ENCODE measurements at regions not wholly inside any gene's neighbourhood (a gene's known extent, or its start where the extent isn't known, plus 50 kb on each side); places are given as distances from the start of the nearest gene placed in this dataset.

DNA sequence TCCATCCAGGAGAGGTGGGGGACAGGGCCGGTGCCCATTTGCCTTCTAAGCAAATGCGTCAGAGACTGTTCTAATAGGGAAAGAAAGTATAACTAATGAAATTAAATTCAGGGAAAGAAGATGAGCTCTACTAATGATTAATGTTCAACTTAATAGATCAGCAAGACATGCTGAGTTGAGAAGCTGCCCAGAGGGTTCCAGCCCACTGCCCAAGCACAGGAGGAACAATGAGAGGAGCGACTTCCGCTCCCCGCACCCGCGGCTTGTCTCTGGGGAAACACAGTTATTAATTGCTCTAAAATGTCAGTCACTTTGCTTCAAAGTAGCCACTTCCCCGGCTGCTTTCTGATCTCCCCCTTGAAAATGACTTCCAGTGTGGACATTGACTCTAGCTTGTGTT lies 331.3 kb downstream of the UQCRFS1 start:
- 57% methylated on average over 8 of the region's 8 CpGs for WGBS

DNA sequence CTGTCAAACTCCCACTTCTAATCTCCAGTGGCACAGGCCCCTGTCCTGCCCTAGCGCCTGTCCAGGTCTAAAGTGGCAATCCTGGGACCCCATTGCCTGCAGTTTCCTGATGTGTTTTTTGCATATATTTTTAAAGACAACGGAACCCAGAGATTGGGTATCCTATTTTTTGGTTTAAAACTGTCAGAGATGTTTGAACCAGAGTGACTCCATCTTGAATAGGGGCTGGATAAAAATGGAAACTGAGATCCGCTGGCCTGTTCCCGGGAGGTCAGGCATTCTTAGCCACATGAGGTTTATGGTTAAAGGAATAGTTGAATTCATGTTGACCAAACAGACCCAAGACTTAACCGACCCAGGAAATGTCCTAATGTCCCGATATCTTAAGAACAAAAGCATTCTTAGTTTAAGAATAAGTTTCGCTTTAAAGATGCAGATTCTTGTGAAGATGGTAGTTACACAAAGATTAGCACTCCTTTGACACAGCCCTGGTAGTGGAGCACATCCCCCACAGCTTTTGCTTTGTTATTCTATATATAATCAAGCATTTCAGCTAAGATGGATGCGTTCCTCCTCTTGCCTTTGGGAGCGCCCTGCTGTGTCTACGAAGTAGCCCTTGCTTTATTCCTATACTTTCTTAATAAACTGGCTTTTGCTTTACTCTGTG lies 332.1 kb downstream of the UQCRFS1 start:
- Histone ChIP-seq H3K27ac (ENCODE audit: low read depth, low read length) (peak overlapping the region; percentile 87), H3K27me3 (ENCODE audit: insufficient read depth, low read length) (no peaks in the 10 kb centered on the region), H3K4me1 (ENCODE audit: insufficient read depth, low read length) (peaks cover 35% of the 10 kb centered on the region), H3K36me3 (ENCODE audit: insufficient read depth, low read length) (no peaks in the 10 kb centered on the region), H3K4me3 (ENCODE audit: low read length) (peak overlapping the region; percentile 22; the same call in 1 of the 2 replicates), H3K9me3 (ENCODE audit: insufficient read depth, low read depth, low read length) (no peaks in the 10 kb centered on the region), H3K9ac (ENCODE audit: low read depth, low read length) (peak overlapping the region; percentile 57)
- 17% methylated on average over 7 of the region's 10 CpGs for WGBS

More for the DNA sequence above, 331.3 kb downstream of the UQCRFS1 start:
- Histone ChIP-seq H3K27me3 (ENCODE audit: insufficient read depth, low read length) (no peaks in the 10 kb centered on the region), H3K9ac (ENCODE audit: low read depth, low read length) (peak overlapping the region; percentile 57), H3K9me3 (ENCODE audit: insufficient read depth, low read depth, low read length) (no peaks in the 10 kb centered on the region), H3K36me3 (ENCODE audit: insufficient read depth, low read length) (no peaks in the 10 kb centered on the region), H3K27ac (ENCODE audit: low read depth, low read length) (peak overlapping the region; percentile 80; the same call in 1 of the 2 replicates), H3K4me1 (ENCODE audit: insufficient read depth, low read length) (peaks cover 41% of the 10 kb centered on the region), H3K4me3 (ENCODE audit: low read length) (0 out of 2 replicates have a peak overlapping the region, but pooled peaks have one; percentile 22)

DNA sequence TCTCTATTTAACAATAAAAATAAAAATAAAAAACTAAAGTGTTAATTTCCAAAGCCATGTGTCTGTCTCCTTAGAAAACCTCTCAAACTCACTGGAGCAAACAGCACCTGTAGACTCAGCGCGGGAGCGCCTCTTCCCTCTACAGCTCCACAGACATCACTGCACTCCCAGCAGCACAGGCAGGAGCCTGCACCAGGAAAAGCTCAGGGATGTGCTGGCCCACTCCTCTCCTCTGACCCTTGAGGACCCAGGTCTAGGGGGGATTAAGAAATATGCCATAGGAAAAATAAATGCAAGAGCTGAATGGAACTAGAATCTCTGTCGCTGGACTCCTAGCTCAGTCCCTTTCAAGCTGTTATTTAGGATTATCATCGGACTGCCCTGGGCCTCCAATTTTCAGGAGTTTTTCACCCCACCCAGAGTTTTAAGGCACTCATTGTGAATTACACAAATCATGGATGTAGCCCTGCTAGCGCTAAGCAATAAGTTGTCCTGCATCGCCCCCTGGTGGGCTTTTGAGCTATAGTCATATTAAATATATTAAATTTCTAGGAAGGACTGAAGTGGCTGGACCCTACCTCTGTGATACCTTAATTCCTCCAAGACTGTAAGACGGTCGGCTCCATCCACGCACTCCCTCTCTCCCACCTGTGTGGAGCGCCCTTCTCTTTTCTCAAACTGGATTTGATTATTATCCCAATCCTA lies 333.9 kb downstream of the UQCRFS1 start:
- no peaks in the 10 kb centered on the region for H3K27me3 ChIP-seq (ENCODE audit: insufficient read depth, low read length)
- H3K9me3 ChIP-seq (ENCODE audit: insufficient read depth, low read depth, low read length): no peaks in the 10 kb centered on the region
- 33% methylated on average over 10 of the region's 11 CpGs for WGBS
- no peak overlapping the region for H3K9ac ChIP-seq (ENCODE audit: low read depth, low read length)
- no peak overlapping the region for H3K4me3 ChIP-seq (ENCODE audit: low read length)
- H3K36me3 ChIP-seq (ENCODE audit: insufficient read depth, low read length): no peaks in the 10 kb centered on the region
- H3K4me1 ChIP-seq (ENCODE audit: insufficient read depth, low read length): peaks cover 35% of the 10 kb centered on the region
- H3K27ac ChIP-seq (ENCODE audit: low read depth, low read length): no peak overlapping the region

DNA sequence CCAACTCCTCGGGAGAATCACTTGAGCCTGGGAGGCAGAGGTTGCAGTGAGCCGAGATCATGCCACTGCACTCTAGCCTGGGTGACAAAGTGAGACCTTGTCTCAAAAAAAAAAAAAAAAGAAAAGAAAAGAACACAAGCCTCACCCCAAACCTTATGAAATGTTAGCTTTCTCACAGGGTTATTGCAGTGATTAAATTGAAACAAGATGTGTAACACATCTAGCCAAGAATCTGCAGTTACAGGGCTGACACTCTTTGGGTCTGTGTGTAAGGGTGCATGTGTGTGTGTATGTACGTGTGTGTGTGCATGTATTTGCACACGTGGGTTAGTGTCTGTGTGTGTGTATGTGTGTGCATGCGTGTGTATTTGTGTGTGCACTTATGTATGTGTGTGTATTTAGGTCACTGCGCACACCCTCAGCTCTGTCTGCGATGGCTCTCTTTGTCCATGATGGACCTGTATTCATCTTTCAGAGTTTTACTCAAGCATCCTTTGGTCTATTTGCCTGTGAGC lies 336.3 kb downstream of the UQCRFS1 start:
- WGBS: 97% methylated on average over 7 of the region's 7 CpGs
- Histone ChIP-seq H3K9ac (ENCODE audit: low read depth, low read length) (no peak overlapping the region), H3K4me1 (ENCODE audit: insufficient read depth, low read length) (peaks cover 18% of the 10 kb centered on the region), H3K27ac (ENCODE audit: low read depth, low read length) (no peak overlapping the region), H3K9me3 (ENCODE audit: insufficient read depth, low read depth, low read length) (no peaks in the 10 kb centered on the region), H3K27me3 (ENCODE audit: insufficient read depth, low read length) (no peaks in the 10 kb centered on the region), H3K4me3 (ENCODE audit: low read length) (no peak overlapping the region), H3K36me3 (ENCODE audit: insufficient read depth, low read length) (no peaks in the 10 kb centered on the region)

DNA sequence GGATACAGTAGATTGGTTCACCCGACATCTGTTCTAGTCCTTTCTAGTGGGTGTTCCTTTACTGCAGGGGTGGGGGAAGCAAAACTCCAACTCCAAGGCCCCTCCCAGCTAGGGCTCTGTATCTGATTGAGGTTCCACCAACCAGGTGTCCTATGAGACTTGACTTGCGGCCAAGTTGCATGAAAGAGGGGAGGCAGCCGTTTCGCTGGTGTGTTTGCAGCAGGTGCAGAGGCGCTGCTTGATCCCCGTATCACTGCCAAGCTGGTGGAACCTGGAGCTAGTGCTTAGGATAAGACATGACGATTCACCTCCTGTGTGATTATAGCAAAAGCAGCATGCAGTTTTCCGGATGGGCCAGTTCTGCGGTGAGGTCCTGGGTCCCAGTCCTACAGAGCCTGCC lies 338.2 kb downstream of the UQCRFS1 start:
- H3K36me3 ChIP-seq (ENCODE audit: insufficient read depth, low read length): no peaks in the 10 kb centered on the region
- H3K9me3 ChIP-seq (ENCODE audit: insufficient read depth, low read depth, low read length): no peaks in the 10 kb centered on the region
- 0 out of 2 replicates have a peak, but pooled peaks cover 4% of the 10 kb centered on the region for H3K4me1 ChIP-seq (ENCODE audit: insufficient read depth, low read length)
- H3K4me3 ChIP-seq (ENCODE audit: low read length): no peak overlapping the region
- H3K27me3 ChIP-seq (ENCODE audit: insufficient read depth, low read length): no peaks in the 10 kb centered on the region
- no peak overlapping the region for H3K9ac ChIP-seq (ENCODE audit: low read depth, low read length)
- WGBS: 95% methylated on average over 9 of the region's 9 CpGs
- no peak overlapping the region for H3K27ac ChIP-seq (ENCODE audit: low read depth, low read length)

DNA sequence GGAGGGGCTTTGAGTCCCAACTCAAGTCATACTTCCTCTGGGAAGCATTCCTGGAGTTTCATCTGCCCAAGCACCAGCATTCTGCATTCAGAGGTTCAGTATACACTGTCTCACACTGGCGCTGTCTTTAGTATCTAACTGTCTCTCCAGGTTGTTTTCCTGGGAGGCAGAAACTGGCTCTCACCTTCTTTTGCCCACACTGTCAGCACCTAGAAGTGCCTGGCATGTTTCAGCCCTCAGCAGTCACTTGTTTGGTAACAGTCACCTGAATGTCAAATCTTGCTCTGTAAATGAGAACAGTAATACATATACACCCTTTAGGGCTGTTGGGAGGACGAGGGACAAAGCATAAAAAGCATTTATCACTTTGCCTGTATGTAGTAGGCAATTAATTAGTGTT lies 339.6 kb downstream of the UQCRFS1 start:
- Histone ChIP-seq H3K27ac (ENCODE audit: low read depth, low read length) (no peak overlapping the region), H3K36me3 (ENCODE audit: insufficient read depth, low read length) (no peaks in the 10 kb centered on the region), H3K4me1 (ENCODE audit: insufficient read depth, low read length) (no peaks in the 10 kb centered on the region), H3K9ac (ENCODE audit: low read depth, low read length) (no peak overlapping the region), H3K9me3 (ENCODE audit: insufficient read depth, low read depth, low read length) (no peaks in the 10 kb centered on the region), H3K27me3 (ENCODE audit: insufficient read depth, low read length) (no peaks in the 10 kb centered on the region), H3K4me3 (ENCODE audit: low read length) (no peak overlapping the region)
- 65% methylated on average over 2 of the region's 2 CpGs for WGBS

DNA sequence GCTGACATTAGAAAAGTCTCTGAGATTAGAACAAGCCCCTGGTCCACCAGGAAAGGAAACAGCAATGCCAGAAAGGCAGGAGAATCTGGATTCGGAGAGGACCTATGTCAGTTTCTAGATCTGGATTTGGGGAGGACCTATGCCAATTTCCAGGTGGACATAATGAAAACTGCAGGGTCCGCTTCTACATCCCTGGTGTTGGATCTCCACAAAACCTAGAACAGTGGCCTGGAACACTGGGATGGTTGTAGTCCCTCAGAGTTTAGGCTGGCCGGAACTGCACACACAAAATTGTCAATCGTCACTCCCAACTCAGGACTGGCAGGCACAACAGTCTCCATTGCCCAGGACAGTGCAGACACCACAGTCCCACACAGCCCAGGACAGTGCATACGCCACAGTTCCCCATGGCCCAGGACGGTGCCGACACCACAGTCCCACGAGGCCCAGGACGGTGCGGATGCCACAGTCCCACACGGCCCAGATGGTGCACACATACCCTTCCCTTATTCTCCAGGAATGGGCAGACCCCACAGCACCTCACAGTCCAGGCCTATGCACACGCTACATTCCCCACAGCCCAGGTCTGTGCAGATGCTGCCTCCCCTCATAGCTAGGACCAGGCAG lies 341.7 kb downstream of the UQCRFS1 start:
- WGBS: 95% methylated on average over 12 of the region's 12 CpGs

DNA sequence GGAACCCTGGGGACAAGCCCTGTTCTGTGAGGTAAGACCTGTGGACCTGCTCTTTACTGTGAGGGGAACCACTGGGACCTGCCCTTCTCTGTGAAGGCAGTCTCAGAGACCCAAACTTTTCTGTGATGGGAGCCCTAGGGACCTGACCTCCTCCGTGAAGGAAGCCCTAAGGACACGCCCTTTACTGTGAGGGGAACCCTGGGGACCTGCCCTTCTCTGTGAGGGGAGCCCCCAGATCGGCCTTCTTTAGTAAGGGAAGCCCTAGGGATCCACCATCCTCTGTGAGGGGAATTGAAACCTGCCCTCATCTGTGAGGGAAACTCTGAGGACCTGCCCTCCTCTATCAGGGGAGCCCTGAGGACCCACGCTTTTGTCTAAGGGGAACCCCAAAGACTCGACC lies 343.5 kb downstream of the UQCRFS1 start:
- H3K36me3 ChIP-seq (ENCODE audit: insufficient read depth, low read length): no peaks in the 10 kb centered on the region
- H3K27me3 ChIP-seq (ENCODE audit: insufficient read depth, low read length): no peaks in the 10 kb centered on the region
- 92% methylated on average over 5 of the region's 5 CpGs for WGBS
- H3K4me1 ChIP-seq (ENCODE audit: insufficient read depth, low read length): no peaks in the 10 kb centered on the region
- no peak overlapping the region for H3K9ac ChIP-seq (ENCODE audit: low read depth, low read length)
- no peak overlapping the region for H3K27ac ChIP-seq (ENCODE audit: low read depth, low read length)
- H3K4me3 ChIP-seq (ENCODE audit: low read length): no peak overlapping the region
- no peaks in the 10 kb centered on the region for H3K9me3 ChIP-seq (ENCODE audit: insufficient read depth, low read depth, low read length)

More for the DNA sequence above, 341.7 kb downstream of the UQCRFS1 start:
- Histone ChIP-seq H3K36me3 (ENCODE audit: insufficient read depth, low read length) (no peaks in the 10 kb centered on the region), H3K27ac (ENCODE audit: low read depth, low read length) (no peak overlapping the region), H3K9ac (ENCODE audit: low read depth, low read length) (no peak overlapping the region), H3K9me3 (ENCODE audit: insufficient read depth, low read depth, low read length) (no peaks in the 10 kb centered on the region), H3K4me3 (ENCODE audit: low read length) (no peak overlapping the region), H3K4me1 (ENCODE audit: insufficient read depth, low read length) (no peaks in the 10 kb centered on the region), H3K27me3 (ENCODE audit: insufficient read depth, low read length) (no peaks in the 10 kb centered on the region)

DNA sequence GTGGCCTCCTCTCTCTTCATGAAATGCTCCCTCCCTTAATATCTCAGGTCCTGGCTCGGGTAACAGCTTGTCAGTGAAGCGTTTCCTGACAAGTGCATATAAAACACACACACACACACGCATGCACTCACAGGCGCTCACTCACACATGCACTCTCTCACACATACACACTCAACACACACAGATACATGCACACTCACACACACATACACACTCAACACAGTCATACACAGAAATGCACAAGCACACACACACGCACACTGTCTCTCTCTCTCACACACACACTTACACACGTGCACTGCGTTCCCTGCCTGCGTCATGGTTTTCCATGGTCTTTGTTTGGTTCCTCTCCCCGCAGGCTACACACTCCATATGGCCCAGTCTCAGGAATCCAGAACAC lies 344.1 kb downstream of the UQCRFS1 start:
- Histone ChIP-seq H3K27me3 (ENCODE audit: insufficient read depth, low read length) (no peaks in the 10 kb centered on the region), H3K27ac (ENCODE audit: low read depth, low read length) (no peak overlapping the region)
- WGBS: 92% methylated on average over 9 of the region's 9 CpGs

DNA sequence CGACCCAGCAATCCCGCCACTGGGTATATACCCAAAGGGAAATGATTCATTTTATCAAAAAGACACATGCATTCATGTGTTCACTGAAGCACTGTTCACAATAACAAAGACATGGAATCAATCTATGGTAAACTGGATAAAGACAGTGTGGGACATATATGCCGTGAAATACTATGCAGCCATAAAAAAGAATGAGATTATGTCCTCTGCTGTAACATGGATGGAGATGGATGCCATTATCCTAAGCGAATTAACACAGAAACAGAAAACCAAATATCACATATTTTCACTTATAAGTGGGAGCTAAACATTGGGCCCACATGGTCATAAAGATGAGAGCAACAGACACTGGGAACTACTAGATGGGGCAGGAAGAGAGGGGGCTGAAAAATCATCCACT lies 345.0 kb downstream of the UQCRFS1 start:
- 89% methylated on average over 3 of the region's 4 CpGs for WGBS
- H3K36me3 ChIP-seq (ENCODE audit: insufficient read depth, low read length): no peaks in the 10 kb centered on the region
- no peak overlapping the region for H3K27ac ChIP-seq (ENCODE audit: low read depth, low read length)
- H3K9ac ChIP-seq (ENCODE audit: low read depth, low read length): no peak overlapping the region
- no peaks in the 10 kb centered on the region for H3K4me1 ChIP-seq (ENCODE audit: insufficient read depth, low read length)
- H3K4me3 ChIP-seq (ENCODE audit: low read length): no peak overlapping the region
- H3K27me3 ChIP-seq (ENCODE audit: insufficient read depth, low read length): no peaks in the 10 kb centered on the region
- H3K9me3 ChIP-seq (ENCODE audit: insufficient read depth, low read depth, low read length): no peaks in the 10 kb centered on the region

More for the DNA sequence above, 344.1 kb downstream of the UQCRFS1 start:
- Histone ChIP-seq H3K4me3 (ENCODE audit: low read length) (no peak overlapping the region), H3K9me3 (ENCODE audit: insufficient read depth, low read depth, low read length) (no peaks in the 10 kb centered on the region), H3K9ac (ENCODE audit: low read depth, low read length) (no peak overlapping the region), H3K4me1 (ENCODE audit: insufficient read depth, low read length) (no peaks in the 10 kb centered on the region), H3K36me3 (ENCODE audit: insufficient read depth, low read length) (no peaks in the 10 kb centered on the region)

DNA sequence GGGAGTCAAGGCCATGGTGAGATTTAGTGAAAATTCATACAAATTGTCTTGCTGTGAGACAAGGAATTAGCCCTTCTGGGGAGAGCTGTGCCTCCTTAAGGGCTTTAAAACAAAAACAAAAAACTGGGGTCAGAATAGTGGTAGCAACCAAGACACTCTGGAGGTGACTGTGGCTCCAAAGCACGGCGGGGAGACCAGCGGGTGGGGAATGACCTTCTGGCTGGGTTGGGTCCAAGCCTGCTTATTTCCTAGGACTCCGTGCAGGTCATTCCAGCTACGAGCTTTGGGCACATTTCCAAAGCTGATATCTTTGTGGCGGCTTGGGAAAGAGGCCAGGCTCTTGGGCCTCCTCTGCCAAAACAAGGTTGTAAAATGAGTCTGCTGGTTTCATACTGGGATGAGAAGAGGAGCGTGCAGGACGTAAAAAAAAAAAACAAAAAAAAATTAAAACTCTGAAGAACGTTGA lies 348.3 kb downstream of the UQCRFS1 start:
- Histone ChIP-seq H3K27me3 (ENCODE audit: insufficient read depth, low read length) (no peaks in the 10 kb centered on the region), H3K9ac (ENCODE audit: low read depth, low read length) (no peak overlapping the region), H3K4me1 (ENCODE audit: insufficient read depth, low read length) (no peaks in the 10 kb centered on the region), H3K36me3 (ENCODE audit: insufficient read depth, low read length) (no peaks in the 10 kb centered on the region), H3K9me3 (ENCODE audit: insufficient read depth, low read depth, low read length) (no peaks in the 10 kb centered on the region), H3K4me3 (ENCODE audit: low read length) (no peak overlapping the region), H3K27ac (ENCODE audit: low read depth, low read length) (no peak overlapping the region)
- WGBS: 96% methylated on average over 9 of the region's 9 CpGs
